Fibroblast of the aortic adventitia (primary cell): ENCODE measurements at regions not wholly inside any gene's neighbourhood (a gene's known extent, or its start where the extent isn't known, plus 50 kb on each side); places are given as distances from the start of the nearest gene placed in this dataset.
A peak's percentile ranks its signal among the peaks of the same experiment; 100 is the strongest.

ENCODE experiments used
- DNase-seq: peaks from one replicate; pipeline ENCODE4 v3.0.0-alpha.2; 2010; ENCODE audit warnings: low read depth
- H3K4me3 ChIP-seq: 2 replicates; pipeline ENCODE4 v1.5.1; 2011; ENCODE audit warnings: low read depth, mild to moderate bottlenecking, control low read depth, low read length, moderate library complexity
- CTCF ChIP-seq: IDR thresholded peaks from 2 replicates; pipeline ENCODE4 v1.5.1; 2011; ENCODE audit warnings: mild to moderate bottlenecking, low read length, control low read depth, inconsistent platforms; ENCODE audit not compliant: insufficient read depth

- no peak for TF ChIP-seq CTCF
- DNase-seq = peak; percentile 53
- H3K4me3 ChIP-seq = no peak overlapping the region
These were observed 88.6 kb upstream of the WDR1 start for GRCh38 chr4:10205223-10205622.

GRCh38 chr4:10204401-10205058 lies 87.9 kb upstream of the WDR1 start:
- no peak overlapping the region for H3K4me3 ChIP-seq
- TF ChIP-seq CTCF = no peak
- DNase-seq = peak; percentile 58

GRCh38 chr4:10203851-10204250 lies 87.3 kb upstream of the WDR1 start:
- no peak for DNase-seq
- no peak for TF ChIP-seq CTCF
- H3K4me3 ChIP-seq = no peak overlapping the region

- DNase-seq = no peak
- no peak for TF ChIP-seq CTCF
- H3K4me3 ChIP-seq = no peak overlapping the region
These were observed 85.0 kb upstream of the WDR1 start for GRCh38 chr4:10201381-10202223.

- DNase-seq = no peak
- no peak overlapping the region for H3K4me3 ChIP-seq
- no peak for TF ChIP-seq CTCF
These were observed 84.3 kb upstream of the WDR1 start for GRCh38 chr4:10200869-10201268.

GRCh38 chr4:10198365-10198764 lies 81.8 kb upstream of the WDR1 start:
- DNase-seq = no peak
- H3K4me3 ChIP-seq = no peak overlapping the region
- no peak for TF ChIP-seq CTCF
